Body of pancreas (tissue), 4 donors: ENCODE measurements at regions not wholly inside any gene's neighbourhood (a gene's known extent, or its start where the extent isn't known, plus 50 kb on each side); places are given as distances from the start of the nearest gene placed in this dataset.

Experiments
- ATAC-seq: fragments of 150-250 bp; one replicate; pipeline ENCODE4 v1.9.1; 2016
- DNase-seq, 4 donors: peaks; one replicate each; pipeline ENCODE4 v3.0.0-alpha.2; 2019
- H3K27ac ChIP-seq, 4 donors: fragments of 200-600 bp; sonication (generic); 1 replicate in 3 of 4; 2 replicates in 1 of 4; pipeline versions ENCODE4 v1.5.1 to v1.6.1; 2016 to 2019; ENCODE audit warnings: mild to moderate bottlenecking in 1 of 4, mixed read lengths in 1 of 4, moderate library complexity in 1 of 4
- H3K27me3 ChIP-seq, 2 donors: fragments of 200-600 bp; sonication (generic); one replicate each; pipeline ENCODE4 v1.6.0; 2016; ENCODE audit warnings: mild to moderate bottlenecking in 1 of 2
- H3K36me3 ChIP-seq, 2 donors: fragments of 200-600 bp; sonication (generic); replicated peaks in 1 of 2; 2 replicates each; pipeline ENCODE4 v1.5.1; 2016; ENCODE audit warnings: low read depth in 2 of 2; ENCODE audit not compliant: insufficient read depth in 1 of 2
- H3K4me1 ChIP-seq: fragments of 200-600 bp; sonication (generic); one replicate; pipeline ENCODE4 v1.6.0; 2016
- H3K4me3 ChIP-seq, 2 donors: fragments of 200-600 bp; sonication (generic); 1 replicate in 1 of 2; 2 replicates in 1 of 2; pipeline ENCODE4 v1.5.1; 2016 to 2019
- H3K9me3 ChIP-seq, 3 donors: fragments of 200-600 bp; sonication (generic); 1 replicate in 2 of 3; 2 replicates in 1 of 3; pipeline ENCODE4 v1.5.1; 2016
- CTCF ChIP-seq, 7 experiments: fragments of 450-650 bp in 4 of 7; fragments of 200-600 bp in 3 of 7; sonication (generic) in 3 of 7; IDR thresholded peaks; one replicate each; pipeline ENCODE4 v1.5.1; 2016 to 2019; ENCODE audit warnings: antibody characterized with exemption in 7 of 7
- POLR2A ChIP-seq, 3 donors: fragments of 450-650 bp; IDR thresholded peaks; one replicate each; pipeline ENCODE4 v1.6.1; 2016; ENCODE audit warnings: antibody characterized with exemption in 3 of 3, mild to moderate bottlenecking in 2 of 3
- WGBS, 2 donors: methylation state at CpG; one replicate each; pipeline ENCODE4 v1.1.5; 2017; 5-methylcytosine and 5-hydroxymethylcytosine counted together
- intact Hi-C: fragments of 100-400 bp; cut with DNase I; formaldehyde crosslinking; loops from one replicate; pipeline ENCODE4 v1.15.1; 2023

DNA sequence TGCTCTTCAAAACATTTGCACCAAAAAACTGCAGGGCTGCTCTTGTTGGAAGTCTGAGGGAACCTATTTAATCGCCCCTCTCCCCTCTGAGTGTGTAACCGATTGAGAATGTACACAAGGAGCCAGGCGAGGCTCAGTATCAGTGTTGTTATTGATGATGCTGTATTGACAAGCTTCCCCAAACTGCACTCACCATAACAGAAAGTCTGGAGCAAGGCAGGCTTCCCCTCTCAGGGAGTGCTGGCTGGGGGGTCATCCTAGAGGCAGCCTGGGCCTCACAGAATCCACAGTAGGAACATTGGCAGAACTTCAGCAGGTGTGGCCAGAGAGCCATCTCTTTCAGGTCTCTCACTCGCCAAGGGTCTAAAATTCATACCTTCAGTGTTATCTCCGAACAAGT lies 58.1 kb upstream of the TUNAR start:
- WGBS, 2 donors: 55 to 62% methylated on average over 4 to 5 of the region's 5 CpGs
- TF ChIP-seq CTCF (IDR thresholded peaks at IDR 0.05) (no peak), POLR2A (IDR thresholded peaks at IDR 0.05) (no peak)
- Histone ChIP-seq H3K36me3 (no peaks in the 10 kb centered on the region), H3K27ac (no peak overlapping the region), H3K9me3 (no peaks in the 10 kb centered on the region), H3K4me1 (no peaks in the 10 kb centered on the region), H3K27me3 (no peaks in the 10 kb centered on the region), H3K4me3 (no peak overlapping the region)
- no peak for ATAC-seq
- DNase-seq: no peak
- intact Hi-C loops: no loop called here

DNA sequence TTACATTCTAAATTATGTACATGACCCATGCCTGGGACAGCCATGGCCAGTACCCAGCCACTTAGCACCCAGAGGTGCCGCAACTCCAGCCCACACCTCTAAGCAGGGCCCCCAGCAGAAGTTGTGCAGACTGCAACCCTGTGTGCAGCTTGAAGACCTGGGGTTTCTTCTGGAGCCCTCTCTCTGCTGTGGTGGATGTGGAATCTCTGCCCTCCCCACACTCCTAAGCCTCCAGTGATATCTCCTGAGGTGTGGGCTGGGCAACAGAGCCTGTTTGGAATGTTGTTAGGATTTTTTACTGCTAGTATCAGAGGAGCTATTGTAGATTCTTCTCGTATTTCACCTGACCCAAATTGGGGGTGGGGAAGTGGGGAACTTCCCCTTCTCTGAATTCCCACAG lies 59.4 kb upstream of the TUNAR start:
- H3K4me3 ChIP-seq: no peak overlapping the region
- H3K9me3 ChIP-seq: no peaks in the 10 kb centered on the region
- intact Hi-C loops: no loop called here
- no peaks in the 10 kb centered on the region for H3K27me3 ChIP-seq
- H3K36me3 ChIP-seq: no peaks in the 10 kb centered on the region
- TF ChIP-seq CTCF (IDR thresholded peaks at IDR 0.05): no peak
- TF ChIP-seq POLR2A (IDR thresholded peaks at IDR 0.05): no peak
- 60 to 76% methylated on average over 2 of the region's 2 CpGs for WGBS, 2 donors
- DNase-seq (no peak), ATAC-seq (no peak)
- no peak overlapping the region for H3K27ac ChIP-seq
- no peaks in the 10 kb centered on the region for H3K4me1 ChIP-seq

DNA sequence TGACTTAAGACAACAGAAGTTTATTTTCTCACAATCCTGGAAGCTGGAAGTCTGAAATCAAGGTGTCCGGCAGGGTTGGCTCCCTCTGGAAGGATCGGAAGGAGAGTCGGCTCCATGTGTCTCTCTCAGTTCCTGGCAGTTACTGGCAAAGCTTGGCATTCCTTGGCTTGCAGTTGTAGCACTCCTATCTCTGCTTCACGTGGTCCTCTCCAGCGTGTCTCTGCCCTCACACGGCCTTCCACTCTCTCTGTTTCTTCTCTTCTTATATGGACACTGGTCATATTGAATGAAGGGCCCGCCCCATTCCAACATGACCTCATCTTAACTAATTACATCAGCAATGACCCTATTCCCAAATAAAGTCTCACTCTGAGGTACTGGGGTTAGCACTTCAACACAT lies 60.1 kb upstream of the TUNAR start:
- no peak overlapping the region for H3K27ac ChIP-seq
- H3K4me3 ChIP-seq: no peak overlapping the region
- H3K4me1 ChIP-seq: no peaks in the 10 kb centered on the region
- TF ChIP-seq CTCF (IDR thresholded peaks at IDR 0.05) (no peak), POLR2A (IDR thresholded peaks at IDR 0.05) (no peak)
- ATAC-seq: no peak
- H3K27me3 ChIP-seq: no peaks in the 10 kb centered on the region
- intact Hi-C loops: no loop called here
- DNase-seq: peak in 1 of 4 donors; percentile 4
- H3K36me3 ChIP-seq: no peaks in the 10 kb centered on the region
- H3K9me3 ChIP-seq: no peaks in the 10 kb centered on the region
- WGBS, 2 donors: 44 to 52% methylated on average over 7 of the region's 7 CpGs

- H3K36me3 ChIP-seq: no peaks in the 10 kb centered on the region
- H3K9me3 ChIP-seq: no peaks in the 10 kb centered on the region
- no peak for ATAC-seq
- 36 to 38% methylated on average over 11 of the region's 11 CpGs for WGBS, 2 donors
- H3K4me3 ChIP-seq: no peak overlapping the region
- no peak for DNase-seq
- intact Hi-C loops: no loop called here
- no peak overlapping the region for H3K27ac ChIP-seq
- no peak for TF ChIP-seq CTCF (IDR thresholded peaks at IDR 0.05)
- no peak for TF ChIP-seq POLR2A (IDR thresholded peaks at IDR 0.05)
- H3K27me3 ChIP-seq: no peaks in the 10 kb centered on the region
- H3K4me1 ChIP-seq: no peaks in the 10 kb centered on the region
These were observed 61.4 kb upstream of the TUNAR start for GRCh38 chr14:95815226-95815690.

DNA sequence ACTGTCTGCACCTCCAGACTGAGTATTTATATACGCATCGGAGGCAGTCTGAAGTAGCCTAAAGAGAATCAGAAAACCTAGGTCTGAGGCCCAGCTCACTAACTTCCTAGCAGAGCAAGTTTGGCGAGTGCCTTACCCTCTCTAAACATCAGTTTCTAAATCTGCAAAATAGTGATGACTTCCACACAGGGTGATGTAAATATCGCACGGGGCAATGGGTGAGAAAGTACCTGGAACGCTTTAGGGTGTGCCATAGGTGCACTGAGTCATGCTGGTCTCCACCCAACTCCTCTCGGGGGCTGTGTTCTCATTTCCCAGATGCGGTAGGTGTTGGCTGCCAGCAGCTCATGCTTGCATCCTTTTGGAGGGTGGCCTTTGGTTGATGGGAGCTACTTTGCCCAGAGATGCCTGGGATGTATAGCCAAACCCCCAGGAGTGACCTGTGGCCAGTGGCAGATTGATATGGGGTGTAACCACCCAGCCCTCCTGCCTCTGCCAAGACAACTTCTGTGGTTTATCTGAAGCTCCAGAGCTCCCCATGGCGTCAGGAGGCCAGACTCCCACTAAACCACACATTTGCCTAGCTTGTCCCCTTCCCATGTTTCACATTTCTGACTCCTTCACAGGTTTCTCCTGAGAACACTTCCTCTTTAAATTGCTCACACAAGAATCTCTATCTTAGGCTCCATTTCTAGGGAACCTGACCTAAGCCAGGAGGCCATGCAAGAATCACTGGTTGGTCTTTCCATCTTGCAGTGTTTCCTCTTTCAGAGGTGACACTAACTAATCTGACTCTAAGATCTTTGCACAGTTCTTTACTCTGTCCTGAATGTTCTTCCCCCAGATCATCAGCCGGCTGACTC lies 62.0 kb upstream of the TUNAR start:
- no peaks in the 10 kb centered on the region for H3K36me3 ChIP-seq
- H3K9me3 ChIP-seq: no peaks in the 10 kb centered on the region
- no peak overlapping the region for H3K27ac ChIP-seq
- TF ChIP-seq CTCF (IDR thresholded peaks at IDR 0.05) (no peak), POLR2A (IDR thresholded peaks at IDR 0.05) (no peak)
- ATAC-seq: no peak
- intact Hi-C loops: no loop called here
- no peak overlapping the region for H3K4me3 ChIP-seq
- no peak for DNase-seq
- WGBS, 2 donors: 59 to 66% methylated on average over 9 to 10 of the region's 10 CpGs
- H3K27me3 ChIP-seq: no peaks in the 10 kb centered on the region
- no peaks in the 10 kb centered on the region for H3K4me1 ChIP-seq
